Loucy (cell line): ENCODE measurements at regions not wholly inside any gene's neighbourhood (a gene's known extent, or its start where the extent isn't known, plus 50 kb on each side); places are given as distances from the start of the nearest gene placed in this dataset.

Experiments used
- H2AFZ ChIP-seq: fragments of 200-600 bp; sonication (generic); 2 replicates; pipeline ENCODE4 v1.6.0; 2016; ENCODE audit warnings: antibody characterized with exemption, mild to moderate bottlenecking, low read length, moderate library complexity
- H3F3A ChIP-seq: fragments of 200-600 bp; 2 replicates; pipeline ENCODE4 v1.6.0; 2016; ENCODE audit warnings: antibody characterized with exemption, low read depth, mild to moderate bottlenecking
- H3K27me3 ChIP-seq: fragments of 200-600 bp; sonication (generic); 2 replicates; pipeline ENCODE4 v1.6.1; 2014; ENCODE audit warnings: low read length, mild to moderate bottlenecking; ENCODE audit not compliant: insufficient read depth, poor library complexity, severe bottlenecking
- H3K36me3 ChIP-seq: fragments of 200-600 bp; sonication (generic); 2 replicates; pipeline ENCODE4 v1.6.1; 2016; ENCODE audit warnings: low read length; ENCODE audit not compliant: insufficient read depth
- H3K4me1 ChIP-seq: fragments of 200-600 bp; sonication (generic); 2 replicates; pipeline ENCODE4 v1.5.1; 2014; ENCODE audit warnings: low read length, mild to moderate bottlenecking; ENCODE audit not compliant: insufficient read depth, poor library complexity, severe bottlenecking
- H3K4me2 ChIP-seq: fragments of 200-600 bp; sonication (generic); 2 replicates; pipeline ENCODE4 v1.6.0; 2014; ENCODE audit warnings: antibody characterized with exemption, low read length, low read depth, mild to moderate bottlenecking; ENCODE audit not compliant: poor library complexity, severe bottlenecking
- H3K4me3 ChIP-seq: fragments of 200-600 bp; sonication (generic); 2 replicates; pipeline ENCODE4 v1.5.1; 2014; ENCODE audit warnings: low read length, mild to moderate bottlenecking, mixed read lengths; ENCODE audit not compliant: poor library complexity, severe bottlenecking
- H3K79me2 ChIP-seq: fragments of 200-600 bp; sonication (generic); 2 replicates; pipeline ENCODE4 v1.6.1; 2014; ENCODE audit warnings: low read length; ENCODE audit not compliant: insufficient read depth
- H3K9ac ChIP-seq: fragments of 200-600 bp; sonication (generic); 2 replicates; pipeline ENCODE4 v1.6.0; 2014; ENCODE audit warnings: mild to moderate bottlenecking, low read depth, low read length, moderate library complexity; ENCODE audit not compliant: poor library complexity, severe bottlenecking
- H3K9me2 ChIP-seq: fragments of 200-600 bp; sonication (generic); replicated peaks from 2 replicates; pipeline ENCODE4 v1.6.1; 2016; ENCODE audit warnings: low read depth, low read length, mixed read lengths
- H3K9me3 ChIP-seq: fragments of 200-600 bp; sonication (generic); 2 replicates; pipeline ENCODE4 v1.6.1; 2014; ENCODE audit warnings: mild to moderate bottlenecking, antibody characterized with exemption, low read length, low read depth; ENCODE audit not compliant: insufficient read depth
- H4K20me1 ChIP-seq: fragments of 200-600 bp; sonication (generic); 2 replicates; pipeline ENCODE4 v1.6.0; 2014; ENCODE audit warnings: antibody characterized with exemption, low read length, mild to moderate bottlenecking; ENCODE audit not compliant: insufficient read depth, poor library complexity, severe bottlenecking
- EZH2phosphoT487 ChIP-seq: fragments of 200-600 bp; IDR thresholded peaks from 2 replicates; pipeline ENCODE4 v1.6.1; 2018; ENCODE audit warnings: antibody characterized with exemption, mild to moderate bottlenecking, moderate library complexity, borderline replicate concordance
- TF ChIP-seq, protein P1 (sequence below): fragments of 200-600 bp; sonication (generic); conservative IDR thresholded peaks from 2 replicates; pipeline ENCODE4 v1.5.1; 2014; ENCODE audit warnings: mild to moderate bottlenecking, antibody characterized with exemption, low read length

DNA sequence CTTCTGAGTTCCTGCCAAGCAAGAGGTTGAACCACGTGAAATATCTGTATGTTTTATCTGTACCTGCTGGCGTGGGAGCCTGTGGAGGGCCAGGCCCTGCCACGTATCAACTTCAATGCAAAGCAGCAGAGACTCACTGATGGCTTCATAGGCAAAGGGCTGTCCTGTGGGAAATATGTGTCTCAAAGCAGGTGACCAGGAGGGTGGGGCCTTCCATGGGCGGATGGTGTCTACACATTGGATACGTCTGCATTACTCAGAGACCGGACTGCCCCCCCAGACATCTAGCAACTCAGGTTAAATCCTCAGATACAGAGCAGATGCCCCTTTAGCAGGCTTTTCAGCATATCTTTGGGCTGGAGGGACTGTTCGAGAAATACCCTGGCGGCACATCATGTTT lies 210.8 kb upstream of the C1orf174 start:
- no peaks in the 10 kb centered on the region for H3K36me3 ChIP-seq
- H3K4me1 ChIP-seq, result no peaks in the 10 kb centered on the region
- no peaks in the 10 kb centered on the region for H3K9me2 ChIP-seq
- H3K27me3 ChIP-seq, result no peaks in the 10 kb centered on the region
- H3K79me2 ChIP-seq, result no peaks in the 10 kb centered on the region
- no peak overlapping the region for H3K4me3 ChIP-seq
- H3K9ac ChIP-seq, result no peak overlapping the region
- TF ChIP-seq EZH2phosphoT487, result no peak
- TF ChIP-seq, protein P1, sequence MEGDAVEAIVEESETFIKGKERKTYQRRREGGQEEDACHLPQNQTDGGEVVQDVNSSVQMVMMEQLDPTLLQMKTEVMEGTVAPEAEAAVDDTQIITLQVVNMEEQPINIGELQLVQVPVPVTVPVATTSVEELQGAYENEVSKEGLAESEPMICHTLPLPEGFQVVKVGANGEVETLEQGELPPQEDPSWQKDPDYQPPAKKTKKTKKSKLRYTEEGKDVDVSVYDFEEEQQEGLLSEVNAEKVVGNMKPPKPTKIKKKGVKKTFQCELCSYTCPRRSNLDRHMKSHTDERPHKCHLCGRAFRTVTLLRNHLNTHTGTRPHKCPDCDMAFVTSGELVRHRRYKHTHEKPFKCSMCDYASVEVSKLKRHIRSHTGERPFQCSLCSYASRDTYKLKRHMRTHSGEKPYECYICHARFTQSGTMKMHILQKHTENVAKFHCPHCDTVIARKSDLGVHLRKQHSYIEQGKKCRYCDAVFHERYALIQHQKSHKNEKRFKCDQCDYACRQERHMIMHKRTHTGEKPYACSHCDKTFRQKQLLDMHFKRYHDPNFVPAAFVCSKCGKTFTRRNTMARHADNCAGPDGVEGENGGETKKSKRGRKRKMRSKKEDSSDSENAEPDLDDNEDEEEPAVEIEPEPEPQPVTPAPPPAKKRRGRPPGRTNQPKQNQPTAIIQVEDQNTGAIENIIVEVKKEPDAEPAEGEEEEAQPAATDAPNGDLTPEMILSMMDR, result no peak
- H4K20me1 ChIP-seq, result no peaks in the 10 kb centered on the region
- H3K4me2 ChIP-seq, result no peak overlapping the region
- no peaks in the 10 kb centered on the region for H3F3A ChIP-seq
- no peak overlapping the region for H2AFZ ChIP-seq
- H3K9me3 ChIP-seq, result no peaks in the 10 kb centered on the region; the same call in 1 of the 2 replicates

DNA sequence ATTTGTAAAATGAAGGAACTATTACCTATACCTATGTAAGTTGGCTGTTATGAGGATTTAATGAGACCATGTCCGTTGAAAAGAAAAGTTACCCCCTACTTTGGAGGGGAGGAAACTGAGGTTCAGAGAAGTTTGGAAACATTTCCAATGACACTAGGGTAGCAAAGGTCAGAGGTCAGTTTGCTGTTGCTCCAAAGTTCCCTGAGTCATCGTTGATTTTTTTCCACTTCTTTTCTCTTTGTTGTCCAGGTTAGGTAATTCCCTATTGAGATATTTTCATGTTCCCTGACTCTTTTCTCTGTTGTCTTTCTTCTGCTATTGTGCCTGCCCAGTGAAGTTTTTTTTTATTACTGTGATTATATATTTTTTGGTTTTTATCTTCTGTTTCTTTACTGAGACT lies 213.8 kb upstream of the C1orf174 start:
- Histone ChIP-seq H3K4me1 (no peaks in the 10 kb centered on the region), H2AFZ (no peak overlapping the region), H3K9ac (no peak overlapping the region), H3K36me3 (no peaks in the 10 kb centered on the region), H3K27me3 (no peaks in the 10 kb centered on the region), H3K4me2 (no peak overlapping the region), H3K4me3 (no peak overlapping the region), H3F3A (no peaks in the 10 kb centered on the region), H3K9me3 (no peaks in the 10 kb centered on the region), H4K20me1 (no peaks in the 10 kb centered on the region), H3K9me2 (no peaks in the 10 kb centered on the region), H3K79me2 (no peaks in the 10 kb centered on the region)
- TF ChIP-seq, protein P1, result no peak
- TF ChIP-seq EZH2phosphoT487, result no peak

DNA sequence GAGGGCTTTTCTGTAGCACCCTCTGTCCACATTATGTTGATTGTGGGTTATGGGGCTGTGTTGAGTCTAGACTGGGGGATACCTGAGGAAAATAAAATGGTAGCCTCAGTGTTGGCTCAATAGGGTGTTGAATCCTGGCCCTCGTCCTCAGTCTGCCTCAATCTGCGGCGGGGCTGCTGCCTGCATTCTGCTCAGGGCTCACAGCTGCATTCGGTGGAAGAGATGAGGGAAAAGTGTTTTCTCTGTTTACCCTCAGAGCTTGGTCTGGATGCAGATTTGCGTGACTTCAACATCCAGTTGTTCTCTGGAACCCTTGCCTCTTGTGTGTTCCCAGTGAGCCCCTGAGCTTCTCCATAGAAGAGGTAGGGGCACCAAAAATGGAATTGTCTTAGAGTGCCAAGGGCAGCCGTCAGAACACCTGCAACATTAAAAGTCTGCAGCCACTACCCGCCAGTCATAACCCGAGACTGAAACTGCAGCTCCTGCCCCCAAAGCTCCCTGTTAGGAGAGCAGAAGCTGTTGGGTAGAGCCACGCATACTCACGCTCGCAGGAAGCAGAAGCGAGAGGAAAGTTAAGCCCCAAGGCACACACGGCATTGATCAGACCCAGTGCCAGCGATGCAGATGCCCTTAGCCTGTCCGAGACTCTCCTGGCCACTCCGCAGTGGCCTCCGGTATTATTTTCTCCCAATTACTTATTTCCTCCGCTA lies 215.3 kb upstream of the C1orf174 start:
- Histone ChIP-seq H3K9me2 (no peaks in the 10 kb centered on the region), H3F3A (no peaks in the 10 kb centered on the region), H4K20me1 (no peaks in the 10 kb centered on the region), H3K4me2 (no peak overlapping the region), H3K9me3 (no peaks in the 10 kb centered on the region), H3K79me2 (no peaks in the 10 kb centered on the region), H3K27me3 (no peaks in the 10 kb centered on the region), H3K4me3 (no peak overlapping the region), H2AFZ (no peak overlapping the region), H3K4me1 (no peaks in the 10 kb centered on the region), H3K9ac (no peak overlapping the region), H3K36me3 (no peaks in the 10 kb centered on the region)
- TF ChIP-seq, protein P1, result no peak
- TF ChIP-seq EZH2phosphoT487, result no peak
